ENCODE measurements at regions not wholly inside any gene's neighbourhood (a gene's known extent, or its start where the extent isn't known, plus 50 kb on each side); places are given as distances from the start of the nearest gene placed in this dataset.

GRCh38 chr10:36583690-36584089 is 541.7 kb upstream of the ANKRD30A start:
- no peak for TF ChIP-seq CTCF (IDR thresholded peaks at IDR 0.05)
- no peak for TF ChIP-seq POLR2A (IDR thresholded peaks at IDR 0.05)
- no peak for TF ChIP-seq EP300 (IDR thresholded peaks at IDR 0.05)
